Osteoblast (primary cell): ENCODE measurements at regions not wholly inside any gene's neighbourhood (a gene's known extent, or its start where the extent isn't known, plus 50 kb on each side); places are given as distances from the start of the nearest gene placed in this dataset.

Experiments used
- DNase-seq: peaks from one replicate; pipeline ENCODE4 v3.0.0; 2011; ENCODE audit warnings: low spot score, mixed read lengths; ENCODE audit not compliant: insufficient read length; ENCODE audit errors: missing footprints
- H2AFZ ChIP-seq: 2 replicates; pipeline ENCODE4 v1.6.0; 2011; ENCODE audit warnings: mild to moderate bottlenecking, low read length
- H3K27ac ChIP-seq: 2 replicates; pipeline ENCODE4 v1.5.1; 2011; ENCODE audit warnings: mild to moderate bottlenecking, low read depth, low read length, moderate library complexity
- H3K27me3 ChIP-seq: 2 replicates; pipeline ENCODE4 v1.6.0; 2012; ENCODE audit warnings: mild to moderate bottlenecking, control low read depth, inconsistent platforms, low read length, moderate library complexity; ENCODE audit not compliant: insufficient read depth
- H3K36me3 ChIP-seq: 2 replicates; pipeline ENCODE4 v1.5.1; 2011; ENCODE audit warnings: mild to moderate bottlenecking, low read length, control low read depth, moderate library complexity; ENCODE audit not compliant: insufficient read depth
- H3K4me1 ChIP-seq: 2 replicates; pipeline ENCODE4 v1.5.1; 2011; ENCODE audit warnings: mild to moderate bottlenecking, low read length, control low read depth, moderate library complexity; ENCODE audit not compliant: insufficient read depth
- H3K4me2 ChIP-seq: 2 replicates; pipeline ENCODE4 v1.6.0; 2011; ENCODE audit warnings: mild to moderate bottlenecking, low read length; ENCODE audit not compliant: insufficient read depth
- H3K4me3 ChIP-seq: fragments of 200-600 bp; sonication (generic); 3 replicates; pipeline ENCODE4 v1.5.1; 2012; ENCODE audit warnings: mild to moderate bottlenecking, low read length, inconsistent platforms; ENCODE audit not compliant: insufficient read depth
- H3K79me2 ChIP-seq: 2 replicates; pipeline ENCODE4 v1.6.0; 2012; ENCODE audit warnings: mild to moderate bottlenecking, low read length, control low read depth, inconsistent platforms; ENCODE audit not compliant: insufficient read depth
- H3K9me3 ChIP-seq: 2 replicates; pipeline ENCODE4 v1.5.1; 2011; ENCODE audit warnings: low read depth, low read length, control low read depth
- H4K20me1 ChIP-seq: 2 replicates; pipeline ENCODE4 v1.6.0; 2012; ENCODE audit warnings: mild to moderate bottlenecking, low read length, control low read depth; ENCODE audit not compliant: insufficient read depth
- TF ChIP-seq, protein P1 (sequence below): IDR thresholded peaks from 2 replicates; pipeline ENCODE4 v1.5.1; 2011; ENCODE audit warnings: mild to moderate bottlenecking, low read depth, low read length, moderate library complexity; ENCODE audit errors: extremely low read depth

DNA sequence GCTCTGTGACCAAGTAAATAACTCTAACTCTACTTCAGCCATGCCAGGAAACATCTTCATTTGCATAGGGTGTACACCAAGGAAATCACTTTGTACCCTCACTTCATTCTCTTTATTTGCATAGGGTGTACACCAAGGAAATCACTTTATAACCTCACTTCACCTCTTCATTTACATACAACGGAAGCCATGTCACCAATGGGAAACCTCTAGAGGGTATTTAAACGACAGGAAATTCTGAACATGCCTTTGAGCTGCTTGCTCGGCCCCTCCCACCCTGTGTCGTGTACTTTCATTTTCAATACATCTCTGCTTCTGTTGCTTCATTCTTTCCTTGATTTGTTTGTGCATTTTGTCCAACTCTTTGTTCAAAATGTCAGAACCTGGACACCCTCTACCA, 848.1 kb upstream of the FRG1 start:
- no peaks in the 10 kb centered on the region for H3K27me3 ChIP-seq
- H2AFZ ChIP-seq, result peak overlapping the region; percentile 91
- H3K4me1 ChIP-seq, result peaks cover 5% of the 10 kb centered on the region
- H3K4me3 ChIP-seq, result peak overlapping the region; percentile 50
- H4K20me1 ChIP-seq, result no peaks in the 10 kb centered on the region
- no peak for DNase-seq
- H3K4me2 ChIP-seq, result peak overlapping the region; percentile 67
- no peaks in the 10 kb centered on the region for H3K79me2 ChIP-seq
- no peaks in the 10 kb centered on the region for H3K9me3 ChIP-seq
- H3K36me3 ChIP-seq, result no peaks in the 10 kb centered on the region
- TF ChIP-seq, protein P1, sequence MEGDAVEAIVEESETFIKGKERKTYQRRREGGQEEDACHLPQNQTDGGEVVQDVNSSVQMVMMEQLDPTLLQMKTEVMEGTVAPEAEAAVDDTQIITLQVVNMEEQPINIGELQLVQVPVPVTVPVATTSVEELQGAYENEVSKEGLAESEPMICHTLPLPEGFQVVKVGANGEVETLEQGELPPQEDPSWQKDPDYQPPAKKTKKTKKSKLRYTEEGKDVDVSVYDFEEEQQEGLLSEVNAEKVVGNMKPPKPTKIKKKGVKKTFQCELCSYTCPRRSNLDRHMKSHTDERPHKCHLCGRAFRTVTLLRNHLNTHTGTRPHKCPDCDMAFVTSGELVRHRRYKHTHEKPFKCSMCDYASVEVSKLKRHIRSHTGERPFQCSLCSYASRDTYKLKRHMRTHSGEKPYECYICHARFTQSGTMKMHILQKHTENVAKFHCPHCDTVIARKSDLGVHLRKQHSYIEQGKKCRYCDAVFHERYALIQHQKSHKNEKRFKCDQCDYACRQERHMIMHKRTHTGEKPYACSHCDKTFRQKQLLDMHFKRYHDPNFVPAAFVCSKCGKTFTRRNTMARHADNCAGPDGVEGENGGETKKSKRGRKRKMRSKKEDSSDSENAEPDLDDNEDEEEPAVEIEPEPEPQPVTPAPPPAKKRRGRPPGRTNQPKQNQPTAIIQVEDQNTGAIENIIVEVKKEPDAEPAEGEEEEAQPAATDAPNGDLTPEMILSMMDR, result no peak
- H3K27ac ChIP-seq, result no peak overlapping the region

DNA sequence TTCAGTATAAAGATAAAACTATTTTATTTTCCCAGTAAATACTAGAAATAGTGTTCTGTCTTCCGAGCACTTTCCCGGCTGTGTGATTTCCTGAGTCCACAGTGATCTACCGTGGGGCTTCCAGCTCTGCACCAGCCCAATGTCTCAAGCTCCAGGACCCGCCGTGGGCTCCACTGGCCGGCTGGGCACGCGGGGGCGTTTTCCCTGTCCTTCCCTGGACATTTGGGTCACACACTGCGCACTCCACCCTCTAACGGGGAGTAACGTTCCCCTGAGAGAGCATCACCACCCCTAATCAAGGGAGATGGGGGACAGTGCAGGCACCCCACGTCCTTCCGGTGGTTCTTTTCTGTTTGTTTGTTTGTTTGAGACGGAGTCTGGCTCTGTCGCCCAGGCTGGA, 844.6 kb upstream of the FRG1 start:
- DNase-seq, result no peak
- no peaks in the 10 kb centered on the region for H4K20me1 ChIP-seq
- H2AFZ ChIP-seq, result no peak overlapping the region
- no peaks in the 10 kb centered on the region for H3K27me3 ChIP-seq
- H3K4me1 ChIP-seq, result peaks cover 5% of the 10 kb centered on the region
- H3K9me3 ChIP-seq, result no peaks in the 10 kb centered on the region
- no peak overlapping the region for H3K4me2 ChIP-seq
- H3K4me3 ChIP-seq, result no peak overlapping the region
- no peaks in the 10 kb centered on the region for H3K36me3 ChIP-seq
- H3K27ac ChIP-seq, result no peak overlapping the region
- TF ChIP-seq, protein P1, result no peak
- H3K79me2 ChIP-seq, result no peaks in the 10 kb centered on the region

DNA sequence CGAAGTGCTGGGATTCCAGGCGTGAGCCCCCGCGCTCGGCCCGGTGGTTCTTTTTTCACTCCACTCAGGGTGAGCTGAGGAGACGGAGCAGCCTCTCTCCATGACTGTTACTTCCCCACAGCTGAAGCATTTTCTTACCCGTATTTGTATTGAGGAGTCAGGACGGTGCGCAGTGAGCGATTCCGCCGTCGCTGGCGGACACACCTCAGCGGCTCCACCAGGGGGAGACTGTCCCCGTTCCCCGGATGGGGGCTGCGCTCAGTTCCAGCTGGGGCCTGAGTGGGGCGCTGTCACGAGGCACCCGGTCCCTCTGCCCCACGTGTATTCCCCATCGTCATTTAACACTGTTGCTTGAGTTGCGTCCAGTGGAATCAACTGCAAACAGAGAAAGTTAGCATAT, 844.0 kb upstream of the FRG1 start:
- no peak overlapping the region for H3K4me3 ChIP-seq
- H3K4me2 ChIP-seq, result no peak overlapping the region
- TF ChIP-seq, protein P1, result no peak
- H4K20me1 ChIP-seq, result no peaks in the 10 kb centered on the region
- H3K36me3 ChIP-seq, result no peaks in the 10 kb centered on the region
- H3K9me3 ChIP-seq, result no peaks in the 10 kb centered on the region
- H3K27ac ChIP-seq, result no peak overlapping the region
- no peak for DNase-seq
- peaks cover 5% of the 10 kb centered on the region for H3K4me1 ChIP-seq
- no peaks in the 10 kb centered on the region for H3K79me2 ChIP-seq
- no peaks in the 10 kb centered on the region for H3K27me3 ChIP-seq
- no peak overlapping the region for H2AFZ ChIP-seq

DNA sequence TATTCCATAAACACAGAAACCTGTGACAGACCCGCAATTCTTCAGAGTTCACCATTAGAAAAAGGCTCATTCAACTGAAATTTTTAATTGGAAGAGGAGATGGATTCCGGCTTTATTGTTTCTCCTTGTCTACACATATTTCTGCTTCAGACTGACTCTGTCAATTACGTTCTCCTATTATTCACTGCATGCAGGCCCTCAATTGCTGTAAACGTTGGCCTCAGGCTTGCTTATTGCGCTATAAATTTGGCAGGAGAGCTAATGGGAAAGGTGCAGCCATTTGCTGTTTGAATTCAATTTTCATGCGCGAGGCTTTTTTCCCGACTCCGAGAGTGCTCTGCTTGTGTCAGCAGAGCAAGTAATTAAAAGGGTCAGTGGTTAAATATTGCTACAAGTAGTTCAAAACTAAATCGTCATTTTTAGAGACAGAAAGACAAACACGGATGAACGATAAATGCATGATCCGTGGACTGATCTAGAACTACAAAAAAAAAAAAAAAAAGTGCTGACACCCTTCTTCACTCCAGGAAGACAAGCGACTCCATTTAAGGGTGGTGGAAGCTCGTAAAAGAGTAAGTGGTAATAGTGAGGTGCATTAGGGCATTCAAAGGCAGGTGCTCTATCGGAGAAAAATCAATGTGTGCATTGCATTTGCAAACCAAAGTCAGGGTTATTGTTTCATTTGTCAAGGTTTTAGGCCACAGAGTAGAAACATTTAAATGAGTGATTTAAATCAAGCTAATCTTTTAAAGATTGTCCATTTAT, 841.6 kb upstream of the FRG1 start:
- no peaks in the 10 kb centered on the region for H4K20me1 ChIP-seq
- TF ChIP-seq, protein P1, result no peak
- H3K27ac ChIP-seq, result no peak overlapping the region
- H2AFZ ChIP-seq, result no peak overlapping the region
- no peaks in the 10 kb centered on the region for H3K79me2 ChIP-seq
- no peaks in the 10 kb centered on the region for H3K4me1 ChIP-seq
- H3K27me3 ChIP-seq, result no peaks in the 10 kb centered on the region
- DNase-seq, result no peak
- no peak overlapping the region for H3K4me3 ChIP-seq
- no peak overlapping the region for H3K4me2 ChIP-seq
- H3K9me3 ChIP-seq, result no peaks in the 10 kb centered on the region
- H3K36me3 ChIP-seq, result no peaks in the 10 kb centered on the region
